ENCODE measurements at regions not wholly inside any gene's neighbourhood (a gene's known extent, or its start where the extent isn't known, plus 50 kb on each side); places are given as distances from the start of the nearest gene placed in this dataset.

DNA sequence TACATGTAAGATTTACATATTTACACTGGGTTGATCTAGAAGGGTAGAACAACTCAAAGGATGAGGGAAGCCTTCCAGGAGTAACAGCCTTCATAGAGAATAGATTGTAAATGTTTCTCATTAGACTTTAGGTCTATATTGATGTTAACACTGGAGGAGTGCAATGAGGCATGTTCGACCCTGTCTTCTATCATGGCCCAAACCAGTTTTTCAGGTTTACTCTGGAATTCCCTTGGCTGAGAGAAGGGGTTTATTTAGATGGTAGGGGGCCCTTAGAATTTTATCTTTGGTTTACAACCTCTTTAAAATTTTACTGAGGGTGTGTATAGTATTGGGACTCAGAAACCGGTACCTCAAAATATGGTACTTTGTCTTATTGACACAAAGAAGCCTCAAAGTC, 634.9 kb upstream of the PIK3C3 start:
- H3K4me3 ChIP-seq: no peak overlapping the region
- no peaks in the 10 kb centered on the region for H3K36me3 ChIP-seq (ENCODE audit: low read depth, missing control alignments)
- no peaks in the 10 kb centered on the region for H3K4me1 ChIP-seq
- H3K27ac ChIP-seq: no peak overlapping the region
- 84 to 88% methylated on average over 2 of the region's 2 CpGs for WGBS, 2 donors
- intact Hi-C loops (cut with DNase I; ENCODE audit: low total_unique reads): no loop called here
- H3K27me3 ChIP-seq: no peaks in the 10 kb centered on the region
- TF ChIP-seq, protein P1, sequence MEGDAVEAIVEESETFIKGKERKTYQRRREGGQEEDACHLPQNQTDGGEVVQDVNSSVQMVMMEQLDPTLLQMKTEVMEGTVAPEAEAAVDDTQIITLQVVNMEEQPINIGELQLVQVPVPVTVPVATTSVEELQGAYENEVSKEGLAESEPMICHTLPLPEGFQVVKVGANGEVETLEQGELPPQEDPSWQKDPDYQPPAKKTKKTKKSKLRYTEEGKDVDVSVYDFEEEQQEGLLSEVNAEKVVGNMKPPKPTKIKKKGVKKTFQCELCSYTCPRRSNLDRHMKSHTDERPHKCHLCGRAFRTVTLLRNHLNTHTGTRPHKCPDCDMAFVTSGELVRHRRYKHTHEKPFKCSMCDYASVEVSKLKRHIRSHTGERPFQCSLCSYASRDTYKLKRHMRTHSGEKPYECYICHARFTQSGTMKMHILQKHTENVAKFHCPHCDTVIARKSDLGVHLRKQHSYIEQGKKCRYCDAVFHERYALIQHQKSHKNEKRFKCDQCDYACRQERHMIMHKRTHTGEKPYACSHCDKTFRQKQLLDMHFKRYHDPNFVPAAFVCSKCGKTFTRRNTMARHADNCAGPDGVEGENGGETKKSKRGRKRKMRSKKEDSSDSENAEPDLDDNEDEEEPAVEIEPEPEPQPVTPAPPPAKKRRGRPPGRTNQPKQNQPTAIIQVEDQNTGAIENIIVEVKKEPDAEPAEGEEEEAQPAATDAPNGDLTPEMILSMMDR (IDR thresholded peaks at IDR 0.05): no peak
- TF ChIP-seq POLR2A (IDR thresholded peaks at IDR 0.05): no peak
- DNase-seq: no peak
- no peaks in the 10 kb centered on the region for H3K9me3 ChIP-seq

DNA sequence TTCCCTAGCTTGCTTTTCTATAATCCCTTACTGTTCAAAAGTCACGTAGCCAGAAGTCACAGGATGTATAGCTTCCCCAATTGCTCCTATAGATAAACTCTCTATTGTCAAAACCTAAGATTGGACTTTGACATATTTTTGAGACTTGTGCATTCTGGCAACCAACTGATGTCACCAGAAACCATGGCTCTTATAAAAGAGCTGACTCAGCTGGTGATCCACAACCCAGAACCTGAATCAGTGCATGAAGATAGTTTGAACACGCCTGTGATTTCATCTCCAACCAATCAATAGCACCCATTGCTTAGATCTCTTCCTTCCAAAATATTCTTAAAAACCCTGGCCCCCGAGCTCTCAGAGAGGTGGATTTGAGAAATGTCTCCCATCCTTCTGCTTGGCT, 639.9 kb upstream of the PIK3C3 start:
- intact Hi-C loops (cut with DNase I; ENCODE audit: low total_unique reads): no loop called here
- 85 to 87% methylated on average over 3 of the region's 3 CpGs for WGBS, 2 donors

DNA sequence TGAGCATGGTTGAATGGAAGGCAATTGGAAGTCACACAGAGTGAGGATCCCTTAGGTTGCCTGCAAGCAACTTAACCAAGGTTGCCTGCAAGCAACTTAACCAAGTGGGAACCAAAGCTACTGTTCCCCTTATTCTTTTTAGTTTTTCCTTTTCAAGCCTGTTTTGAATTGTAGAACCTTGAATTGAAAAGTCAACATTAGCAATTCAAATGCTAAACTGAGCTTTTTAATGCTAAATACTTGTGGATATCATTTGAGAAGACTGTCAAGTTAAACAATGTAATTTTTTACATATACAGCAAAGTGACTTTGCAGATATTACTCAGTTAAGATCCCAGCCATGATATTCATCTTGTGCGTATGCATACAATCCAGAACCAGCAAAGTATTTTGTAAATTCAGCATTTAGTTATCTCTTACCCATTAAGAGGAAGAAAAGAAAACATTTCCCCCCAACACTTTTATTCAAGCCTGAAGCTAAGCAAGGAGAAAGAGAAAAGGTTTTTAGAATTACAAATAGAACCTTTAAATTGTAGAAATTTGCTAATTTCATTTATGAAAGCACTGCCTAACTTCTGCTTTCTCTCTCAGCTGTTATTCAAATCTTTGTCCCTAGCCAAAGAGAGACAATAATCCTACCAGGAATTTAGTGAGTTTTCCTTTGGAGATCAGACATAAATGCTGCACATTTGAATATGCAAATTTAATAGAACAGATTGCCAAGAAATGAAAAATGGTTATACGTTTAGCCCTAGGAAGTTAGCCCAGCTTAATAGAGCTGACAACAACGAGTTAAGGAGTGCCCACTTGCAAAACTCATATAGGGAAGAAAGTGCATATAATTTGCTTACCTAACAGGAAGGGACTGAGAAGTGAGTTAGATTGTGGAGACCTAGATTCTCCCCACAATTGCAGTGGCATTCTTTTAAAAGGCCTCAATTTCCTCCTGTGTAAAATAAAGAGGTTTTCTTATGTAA, 643.2 kb upstream of the PIK3C3 start:
- WGBS, 2 donors: 73 to 81% methylated on average over 3 of the region's 3 CpGs
- no peaks in the 10 kb centered on the region for H3K9me3 ChIP-seq
- TF ChIP-seq POLR2A (IDR thresholded peaks at IDR 0.05): no peak
- TF ChIP-seq, protein P1 (IDR thresholded peaks at IDR 0.05): no peak
- no peak overlapping the region for H3K4me3 ChIP-seq
- DNase-seq: no peak
- no peak overlapping the region for H3K27ac ChIP-seq
- no peaks in the 10 kb centered on the region for H3K27me3 ChIP-seq
- intact Hi-C loops (cut with DNase I; ENCODE audit: low total_unique reads): no loop called here
- no peaks in the 10 kb centered on the region for H3K4me1 ChIP-seq
- no peaks in the 10 kb centered on the region for H3K36me3 ChIP-seq (ENCODE audit: low read depth, missing control alignments)

More for the DNA sequence above, 639.9 kb upstream of the PIK3C3 start:
- TF ChIP-seq, protein P1 (IDR thresholded peaks at IDR 0.05): no peak
- no peak for TF ChIP-seq POLR2A (IDR thresholded peaks at IDR 0.05)
- H3K4me1 ChIP-seq: no peaks in the 10 kb centered on the region
- H3K27ac ChIP-seq: no peak overlapping the region
- DNase-seq: no peak
- no peak overlapping the region for H3K4me3 ChIP-seq
- H3K36me3 ChIP-seq (ENCODE audit: low read depth, missing control alignments): no peaks in the 10 kb centered on the region
- no peaks in the 10 kb centered on the region for H3K9me3 ChIP-seq
- H3K27me3 ChIP-seq: no peaks in the 10 kb centered on the region

DNA sequence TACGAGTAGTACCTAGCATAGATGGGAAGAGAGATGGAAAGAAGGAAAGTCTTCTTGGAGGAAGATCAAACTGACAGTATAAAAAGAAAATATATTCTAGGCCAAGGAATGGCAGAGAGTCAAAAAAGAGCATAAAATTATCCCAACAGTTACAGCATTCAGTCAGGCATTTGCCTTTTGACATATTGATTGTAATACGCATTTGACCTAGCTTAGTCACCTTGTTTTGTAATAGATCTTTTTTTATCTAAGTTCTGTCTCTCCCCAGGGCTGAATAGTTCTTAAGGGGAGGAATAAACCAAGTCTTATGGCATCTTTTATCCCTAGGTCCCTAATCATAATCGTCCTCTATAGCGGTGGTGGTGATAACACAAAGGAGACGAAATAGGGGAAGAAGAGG, 657.3 kb upstream of the PIK3C3 start:
- Histone ChIP-seq H3K27me3 (no peaks in the 10 kb centered on the region), H3K4me3 (no peak overlapping the region), H3K36me3 (ENCODE audit: low read depth, missing control alignments) (no peaks in the 10 kb centered on the region), H3K4me1 (no peaks in the 10 kb centered on the region), H3K27ac (no peak overlapping the region), H3K9me3 (no peaks in the 10 kb centered on the region)
- DNase-seq: no peak
- 86 to 94% methylated on average over 5 of the region's 5 CpGs for WGBS, 2 donors
- TF ChIP-seq, protein P1 (IDR thresholded peaks at IDR 0.05): no peak
- no peak for TF ChIP-seq POLR2A (IDR thresholded peaks at IDR 0.05)
- intact Hi-C loops (cut with DNase I; ENCODE audit: low total_unique reads): no loop called here

Data from testis (tissue), 2 donors.